B cell (primary cell): ENCODE measurements at regions not wholly inside any gene's neighbourhood (a gene's known extent, or its start where the extent isn't known, plus 50 kb on each side); places are given as distances from the start of the nearest gene placed in this dataset.

Source experiments
- CTCF ChIP-seq: fragments of 200-600 bp; IDR thresholded peaks from one replicate; pipeline ENCODE4 v1.8.0; 2022; ENCODE audit warnings: antibody characterized with exemption, mild to moderate bottlenecking
- EZH2 ChIP-seq: IDR thresholded peaks from 2 replicates; pipeline ENCODE4 v1.6.1; 2012; ENCODE audit warnings: borderline replicate concordance, low read depth, mild to moderate bottlenecking, moderate library complexity, low read length; ENCODE audit not compliant: insufficient read depth, poor library complexity, severe bottlenecking

DNA sequence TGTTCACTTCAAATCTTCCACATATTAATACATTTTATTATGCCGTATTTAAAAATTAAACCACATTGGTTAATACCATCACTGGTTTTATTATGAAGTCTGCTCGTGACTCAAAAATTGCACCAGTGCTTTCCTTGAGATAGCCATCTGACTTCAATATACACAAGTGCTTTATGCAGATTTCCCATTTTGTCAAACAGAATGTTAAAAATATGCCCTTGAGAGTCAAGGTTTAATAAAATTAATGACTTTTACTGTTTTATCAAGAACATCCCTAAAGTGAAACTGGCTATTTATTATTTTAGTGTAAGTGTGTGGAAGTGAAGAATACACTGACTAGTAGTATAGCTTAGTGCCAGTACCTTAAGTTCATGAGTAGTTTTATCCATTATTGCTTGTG lies 139.3 kb upstream of the SOX2 start:
- TF ChIP-seq CTCF (no peak), EZH2 (no peak)
